ENCODE measurements at regions not wholly inside any gene's neighbourhood (a gene's known extent, or its start where the extent isn't known, plus 50 kb on each side); places are given as distances from the start of the nearest gene placed in this dataset.
"Not testable (repeated sequence)": the region's sequence is repeated elsewhere in the genome, so short reads cannot be mapped to it uniquely, and the experiment has no call there.

DNA sequence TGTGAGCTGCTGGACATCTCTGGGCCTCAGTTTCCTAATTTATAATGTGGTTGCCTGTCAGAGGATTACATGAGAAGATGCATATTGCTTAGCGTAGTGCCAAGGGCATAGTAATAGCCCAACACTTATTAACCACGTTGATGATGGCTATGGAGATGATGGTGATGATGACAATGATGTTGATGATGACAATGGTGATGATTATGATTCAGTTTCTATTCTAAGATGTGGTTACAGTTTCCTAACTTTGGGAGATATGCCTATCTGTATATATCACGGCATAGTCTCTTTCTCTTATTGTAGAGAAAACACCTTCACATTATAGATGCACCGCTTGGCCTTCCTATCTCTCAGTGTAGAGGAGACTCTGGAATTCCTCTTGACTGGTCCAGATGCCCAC is 311.9 kb upstream of the PLGLB2 start:
- TF ChIP-seq EZH2phosphoT487 (IDR thresholded peaks at IDR 0.05; ENCODE audit: low read length): not testable (repeated sequence)
- TF ChIP-seq, protein P1, sequence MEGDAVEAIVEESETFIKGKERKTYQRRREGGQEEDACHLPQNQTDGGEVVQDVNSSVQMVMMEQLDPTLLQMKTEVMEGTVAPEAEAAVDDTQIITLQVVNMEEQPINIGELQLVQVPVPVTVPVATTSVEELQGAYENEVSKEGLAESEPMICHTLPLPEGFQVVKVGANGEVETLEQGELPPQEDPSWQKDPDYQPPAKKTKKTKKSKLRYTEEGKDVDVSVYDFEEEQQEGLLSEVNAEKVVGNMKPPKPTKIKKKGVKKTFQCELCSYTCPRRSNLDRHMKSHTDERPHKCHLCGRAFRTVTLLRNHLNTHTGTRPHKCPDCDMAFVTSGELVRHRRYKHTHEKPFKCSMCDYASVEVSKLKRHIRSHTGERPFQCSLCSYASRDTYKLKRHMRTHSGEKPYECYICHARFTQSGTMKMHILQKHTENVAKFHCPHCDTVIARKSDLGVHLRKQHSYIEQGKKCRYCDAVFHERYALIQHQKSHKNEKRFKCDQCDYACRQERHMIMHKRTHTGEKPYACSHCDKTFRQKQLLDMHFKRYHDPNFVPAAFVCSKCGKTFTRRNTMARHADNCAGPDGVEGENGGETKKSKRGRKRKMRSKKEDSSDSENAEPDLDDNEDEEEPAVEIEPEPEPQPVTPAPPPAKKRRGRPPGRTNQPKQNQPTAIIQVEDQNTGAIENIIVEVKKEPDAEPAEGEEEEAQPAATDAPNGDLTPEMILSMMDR (IDR thresholded peaks at IDR 0.05; ENCODE audit: low read length): not testable (repeated sequence)

All from MM.1S (cell line).